ENCODE measurements at regions not wholly inside any gene's neighbourhood (a gene's known extent, or its start where the extent isn't known, plus 50 kb on each side); places are given as distances from the start of the nearest gene placed in this dataset.
"Not testable (repeated sequence)": the region's sequence is repeated elsewhere in the genome, so short reads cannot be mapped to it uniquely, and the experiment has no call there.

DNA sequence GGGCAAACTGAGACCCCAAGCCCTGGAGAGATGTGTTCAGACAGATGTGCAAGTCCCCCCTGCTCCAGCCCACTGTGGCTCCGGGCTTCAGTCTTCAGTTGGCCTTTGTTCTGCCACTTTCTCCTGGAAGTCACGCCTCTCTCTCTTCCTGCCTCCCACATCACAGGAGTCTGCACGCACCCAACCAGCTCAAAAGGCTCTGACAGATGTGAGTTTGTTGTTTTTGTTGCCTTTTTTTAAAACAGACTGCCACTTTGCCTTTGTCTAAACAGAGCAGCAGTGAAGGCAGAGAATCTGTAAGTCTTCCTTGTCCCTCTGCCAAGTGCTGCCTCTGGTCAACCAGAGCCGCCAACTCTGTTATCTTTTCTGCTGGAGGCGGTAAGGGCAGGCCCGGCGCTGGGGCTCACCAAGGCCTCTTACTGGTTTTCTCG lies 149.7 kb downstream of the TFAP2C start:
- TF ChIP-seq, protein P1, sequence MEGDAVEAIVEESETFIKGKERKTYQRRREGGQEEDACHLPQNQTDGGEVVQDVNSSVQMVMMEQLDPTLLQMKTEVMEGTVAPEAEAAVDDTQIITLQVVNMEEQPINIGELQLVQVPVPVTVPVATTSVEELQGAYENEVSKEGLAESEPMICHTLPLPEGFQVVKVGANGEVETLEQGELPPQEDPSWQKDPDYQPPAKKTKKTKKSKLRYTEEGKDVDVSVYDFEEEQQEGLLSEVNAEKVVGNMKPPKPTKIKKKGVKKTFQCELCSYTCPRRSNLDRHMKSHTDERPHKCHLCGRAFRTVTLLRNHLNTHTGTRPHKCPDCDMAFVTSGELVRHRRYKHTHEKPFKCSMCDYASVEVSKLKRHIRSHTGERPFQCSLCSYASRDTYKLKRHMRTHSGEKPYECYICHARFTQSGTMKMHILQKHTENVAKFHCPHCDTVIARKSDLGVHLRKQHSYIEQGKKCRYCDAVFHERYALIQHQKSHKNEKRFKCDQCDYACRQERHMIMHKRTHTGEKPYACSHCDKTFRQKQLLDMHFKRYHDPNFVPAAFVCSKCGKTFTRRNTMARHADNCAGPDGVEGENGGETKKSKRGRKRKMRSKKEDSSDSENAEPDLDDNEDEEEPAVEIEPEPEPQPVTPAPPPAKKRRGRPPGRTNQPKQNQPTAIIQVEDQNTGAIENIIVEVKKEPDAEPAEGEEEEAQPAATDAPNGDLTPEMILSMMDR (IDR thresholded peaks at IDR 0.05), result no peak
- TF ChIP-seq EP300 (IDR thresholded peaks at IDR 0.05; ENCODE audit: low read depth) (no peak), POLR2AphosphoS5 (IDR thresholded peaks at IDR 0.05) (no peak), POLR2A (IDR thresholded peaks at IDR 0.05) (no peak)
- Histone ChIP-seq H3K4me3 (no peak overlapping the region), H3K9me3 (no peaks in the 10 kb centered on the region), H3K27ac (peak overlapping the region in 3 of 4 donors; percentile 17 to 53 (median 22)), H3K36me3 (no peaks in the 10 kb centered on the region), H3K27me3 (no peaks in the 10 kb centered on the region), H3K4me1 (peaks cover 0 to 6% (median 2%) of the 10 kb centered on the region in 4 donors)
- in situ Hi-C loops (cut with MboI; ENCODE audit: low pct_ligation_motif_present in 1 of 4, low pct_unique_long_range_greater_than_20kb in 1 of 4, low sequenced_read_pairs in 3 of 4) (no loop called here), intact Hi-C loops (cut with DNase I; ENCODE audit: low total_unique reads) (no loop called here)
- DNase-seq, result no peak
- 0 to 19% methylated on average over 2 to 8 of the region's 8 CpGs for WGBS, 2 donors (ENCODE audit: low coverage in 1 of 2)

DNA sequence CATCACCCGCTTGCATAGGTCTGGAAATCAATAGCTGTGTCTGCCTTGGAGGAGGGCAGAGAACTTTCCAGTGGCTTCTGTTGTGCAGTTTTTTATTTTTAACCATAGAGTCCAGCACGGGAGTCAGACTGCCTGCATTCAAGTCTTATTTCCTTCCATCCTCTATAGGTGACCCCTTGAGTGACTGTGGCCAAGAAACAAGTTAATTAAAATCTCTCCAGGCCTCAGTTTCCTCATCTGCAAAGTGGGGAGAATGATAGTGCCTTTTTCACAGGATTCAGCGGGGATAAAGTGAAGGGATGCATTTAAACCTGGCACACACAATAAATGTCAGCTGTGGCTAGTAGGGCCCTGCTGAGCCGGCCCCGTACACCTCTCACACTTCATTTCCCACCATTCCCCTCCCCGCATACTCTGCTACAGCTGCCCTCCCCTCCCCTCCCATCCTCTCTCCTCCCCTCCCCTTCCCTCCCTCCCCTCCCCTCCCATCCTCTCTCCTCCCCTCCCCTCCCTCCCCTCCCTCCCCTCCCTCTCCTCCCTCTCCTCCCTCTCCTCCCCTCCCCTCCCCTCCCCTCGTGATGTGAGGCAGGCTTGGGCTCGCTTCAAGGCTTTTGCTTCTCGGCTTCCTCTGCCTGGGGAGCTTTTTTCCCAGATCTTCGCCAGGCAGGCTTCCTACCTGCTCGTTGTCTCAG lies 150.5 kb downstream of the TFAP2C start:
- Histone ChIP-seq H3K36me3 (no peaks in the 10 kb centered on the region), H3K9me3 (no peaks in the 10 kb centered on the region), H3K27ac (peak overlapping the region in 3 of 4 donors; percentile 22 to 53 (median 52)), H3K27me3 (no peaks in the 10 kb centered on the region), H3K4me1 (peaks cover 0 to 6% (median 2%) of the 10 kb centered on the region in 4 donors), H3K4me3 (no peak overlapping the region)
- no peak for DNase-seq
- WGBS, 2 donors (ENCODE audit: low coverage in 1 of 2), result 72 to 90% methylated on average over 2 to 11 of the region's 11 CpGs
- TF ChIP-seq EP300 (IDR thresholded peaks at IDR 0.05; ENCODE audit: low read depth), result no peak
- TF ChIP-seq, protein P1 (IDR thresholded peaks at IDR 0.05), result no peak
- TF ChIP-seq POLR2AphosphoS5 (IDR thresholded peaks at IDR 0.05), result no peak
- TF ChIP-seq POLR2A (IDR thresholded peaks at IDR 0.05), result no peak
- in situ Hi-C loops (cut with MboI; ENCODE audit: low pct_ligation_motif_present in 1 of 4, low pct_unique_long_range_greater_than_20kb in 1 of 4, low sequenced_read_pairs in 3 of 4) (no loop called here), intact Hi-C loops (cut with DNase I; ENCODE audit: low total_unique reads) (no loop called here)

DNA sequence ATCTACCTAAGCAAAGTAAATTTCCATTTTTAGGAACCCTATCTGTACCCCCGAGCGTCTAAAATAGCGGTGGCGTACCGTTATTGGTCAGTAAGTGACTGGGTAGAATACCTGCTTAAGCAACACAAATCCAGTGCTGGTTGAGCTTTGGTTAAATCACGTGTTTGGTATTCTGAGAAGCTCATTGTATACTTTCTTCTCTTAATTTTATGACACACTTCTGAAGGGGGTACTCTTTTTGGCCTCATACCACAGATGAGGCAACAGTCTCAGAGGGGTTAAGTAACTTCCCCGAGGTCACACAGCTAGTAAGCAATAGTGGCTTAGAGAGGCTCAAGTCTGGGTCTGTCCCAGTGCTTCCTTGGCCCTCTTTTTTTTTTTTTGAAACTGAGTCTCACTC lies 151.2 kb downstream of the TFAP2C start:
- Histone ChIP-seq H3K27me3 (no peaks in the 10 kb centered on the region), H3K4me3 (no peak overlapping the region), H3K4me1 (peaks cover 0 to 6% (median 2%) of the 10 kb centered on the region in 4 donors), H3K36me3 (no peaks in the 10 kb centered on the region), H3K27ac (peak overlapping the region in 2 of 4 donors; percentile 27 to 52), H3K9me3 (no peaks in the 10 kb centered on the region)
- 62 to 85% methylated on average over 7 of the region's 7 CpGs for WGBS, 2 donors (ENCODE audit: low coverage in 1 of 2)
- intact Hi-C loops (cut with DNase I; ENCODE audit: low total_unique reads), result no loop called here
- in situ Hi-C loops (cut with MboI; ENCODE audit: low pct_ligation_motif_present in 1 of 4, low pct_unique_long_range_greater_than_20kb in 1 of 4, low sequenced_read_pairs in 3 of 4), result no loop called here
- TF ChIP-seq, protein P1 (IDR thresholded peaks at IDR 0.05), result no peak
- TF ChIP-seq POLR2A (IDR thresholded peaks at IDR 0.05), result no peak
- TF ChIP-seq POLR2AphosphoS5 (IDR thresholded peaks at IDR 0.05), result no peak
- no peak for TF ChIP-seq EP300 (IDR thresholded peaks at IDR 0.05; ENCODE audit: low read depth)
- no peak for DNase-seq

DNA sequence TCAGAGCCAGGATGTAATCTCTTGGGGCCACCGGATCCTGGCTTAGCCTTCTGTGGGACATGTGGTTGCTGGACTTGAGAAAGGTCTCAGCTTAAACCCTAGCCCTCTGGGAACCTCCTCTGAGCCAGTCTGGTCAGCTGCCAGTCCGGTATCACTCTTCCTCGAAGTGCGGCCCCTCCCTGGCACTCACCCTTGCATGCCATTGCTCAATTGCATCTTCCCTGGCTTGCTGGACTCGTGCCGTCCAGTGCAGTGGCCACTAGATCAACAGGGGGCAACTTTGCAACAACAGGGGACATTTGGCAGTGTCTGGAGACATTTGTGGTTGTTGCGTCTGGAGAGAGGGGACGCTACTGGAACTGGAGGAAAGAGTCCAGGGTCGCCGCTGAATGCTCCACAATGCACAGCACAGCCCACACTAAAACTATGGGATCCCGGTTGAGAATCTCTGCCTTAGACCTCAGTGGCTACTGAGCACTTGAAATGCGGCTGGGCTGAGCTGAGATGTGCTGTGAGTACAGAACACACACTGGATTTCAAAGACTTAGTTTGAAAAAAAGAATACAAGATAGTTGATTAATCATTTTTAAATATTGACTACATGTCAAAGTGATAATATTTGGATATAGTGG lies 152.1 kb downstream of the TFAP2C start:
- no peaks in the 10 kb centered on the region for H3K36me3 ChIP-seq
- in situ Hi-C loops (cut with MboI; ENCODE audit: low pct_ligation_motif_present in 1 of 4, low pct_unique_long_range_greater_than_20kb in 1 of 4, low sequenced_read_pairs in 3 of 4) (no loop called here), intact Hi-C loops (cut with DNase I; ENCODE audit: low total_unique reads) (no loop called here)
- H3K27me3 ChIP-seq, result no peaks in the 10 kb centered on the region
- no peak overlapping the region for H3K4me3 ChIP-seq
- H3K9me3 ChIP-seq, result no peaks in the 10 kb centered on the region
- peak overlapping the region in 3 of 4 donors; percentile 27 to 52 (median 36) for H3K27ac ChIP-seq
- DNase-seq, result no peak
- WGBS, 2 donors (ENCODE audit: low coverage in 1 of 2), result 51 to 80% methylated on average over 1 to 12 of the region's 12 CpGs
- peaks cover 0 to 6% (median 2%) of the 10 kb centered on the region in 4 donors for H3K4me1 ChIP-seq
- TF ChIP-seq POLR2AphosphoS5 (IDR thresholded peaks at IDR 0.05) (no peak), POLR2A (IDR thresholded peaks at IDR 0.05) (no peak), EP300 (IDR thresholded peaks at IDR 0.05; ENCODE audit: low read depth) (no peak)
- TF ChIP-seq, protein P1 (IDR thresholded peaks at IDR 0.05), result no peak

DNA sequence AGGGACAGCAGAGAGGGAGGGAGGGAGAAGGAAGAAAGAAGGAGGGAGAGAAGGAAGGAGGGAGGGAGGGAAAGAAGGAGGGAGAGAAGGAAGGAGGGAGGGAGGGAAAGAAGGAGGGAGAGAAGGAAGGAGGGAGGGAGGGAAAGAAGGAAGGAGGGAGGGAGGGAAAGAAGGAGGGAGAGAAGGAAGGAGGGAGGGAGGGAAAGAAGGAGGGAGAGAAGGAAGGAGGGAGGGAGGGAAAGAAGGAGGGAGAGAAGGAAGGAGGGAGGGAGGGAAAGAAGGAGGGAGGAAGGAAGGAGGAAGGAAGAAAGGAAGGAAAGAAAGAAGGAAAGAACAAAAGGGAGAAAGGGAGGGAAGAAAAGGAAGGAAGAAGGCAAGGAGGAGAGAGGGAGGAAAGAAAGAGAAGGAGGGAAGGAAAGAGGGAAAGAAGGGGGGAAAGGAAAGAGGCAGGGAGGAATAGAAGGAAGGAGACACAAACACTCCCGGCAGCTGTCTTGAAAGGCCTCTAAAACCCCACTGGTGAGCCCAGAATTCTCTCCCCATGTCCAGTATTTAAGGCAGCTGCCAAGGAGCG lies 153.0 kb downstream of the TFAP2C start:
- H3K36me3 ChIP-seq; H3K4me1 ChIP-seq; DNase-seq; H3K27me3 ChIP-seq; H3K9me3 ChIP-seq; in situ Hi-C loops (cut with MboI; ENCODE audit: low pct_ligation_motif_present in 1 of 4, low pct_unique_long_range_greater_than_20kb in 1 of 4, low sequenced_read_pairs in 3 of 4); H3K4me3 ChIP-seq; intact Hi-C loops (cut with DNase I; ENCODE audit: low total_unique reads): not testable (repeated sequence)
- peak overlapping the region; percentile 12 to 53 (median 34) for H3K27ac ChIP-seq
- 63 to 65% methylated on average over 2 of the region's 2 CpGs for WGBS, 2 donors (ENCODE audit: low coverage in 1 of 2)

DNA sequence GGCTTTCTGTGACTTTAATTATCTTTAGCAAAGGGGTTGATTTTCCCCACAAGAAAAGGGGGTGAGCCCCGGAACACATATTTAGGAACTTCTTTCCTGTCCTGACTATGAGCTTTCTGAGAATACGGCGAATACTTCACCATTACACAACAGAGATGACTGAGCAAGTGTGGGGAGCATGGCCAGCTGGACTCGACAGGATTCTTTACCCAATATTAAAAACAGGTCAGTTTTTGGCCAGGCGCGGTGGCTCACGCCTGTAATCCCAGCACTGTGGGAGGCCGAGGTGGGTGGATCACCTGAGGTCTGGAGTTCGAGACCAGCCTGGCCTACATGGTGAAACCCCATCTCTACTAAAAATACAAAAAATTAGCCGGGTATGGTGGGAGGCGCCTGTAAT lies 153.7 kb downstream of the TFAP2C start:
- H3K27me3 ChIP-seq; H3K36me3 ChIP-seq; in situ Hi-C loops (cut with MboI; ENCODE audit: low pct_ligation_motif_present in 1 of 4, low pct_unique_long_range_greater_than_20kb in 1 of 4, low sequenced_read_pairs in 3 of 4); intact Hi-C loops (cut with DNase I; ENCODE audit: low total_unique reads); DNase-seq; H3K4me3 ChIP-seq; H3K9me3 ChIP-seq: not testable (repeated sequence)
- peak overlapping the region; percentile 12 to 53 (median 34) for H3K27ac ChIP-seq
- 85% methylated on average over 11 of the region's 11 CpGs; no CpG with 5 or more reads in 1 of the 2 donors for WGBS, 2 donors (ENCODE audit: low coverage in 1 of 2)
- H3K4me1 ChIP-seq, result peaks cover 0 to 11% (median 2%) of the 10 kb centered on the region in 4 donors
